Breast epithelium (tissue), 3 donors: ENCODE measurements at regions not wholly inside any gene's neighbourhood (a gene's known extent, or its start where the extent isn't known, plus 50 kb on each side); places are given as distances from the start of the nearest gene placed in this dataset.

Source experiments
- CTCF ChIP-seq, 3 donors: fragments of 450-650 bp; IDR thresholded peaks; one replicate each; pipeline ENCODE4 v1.5.1; 2016 to 2017; ENCODE audit warnings: antibody characterized with exemption in 3 of 3, mild to moderate bottlenecking in 3 of 3, moderate library complexity in 3 of 3
- POLR2AphosphoS5 ChIP-seq, 3 donors: sonication (generic); formaldehyde crosslinking; IDR thresholded peaks; one replicate each; pipeline ENCODE4 v1.6.1; 2017; ENCODE audit warnings: antibody characterized with exemption in 3 of 3

DNA sequence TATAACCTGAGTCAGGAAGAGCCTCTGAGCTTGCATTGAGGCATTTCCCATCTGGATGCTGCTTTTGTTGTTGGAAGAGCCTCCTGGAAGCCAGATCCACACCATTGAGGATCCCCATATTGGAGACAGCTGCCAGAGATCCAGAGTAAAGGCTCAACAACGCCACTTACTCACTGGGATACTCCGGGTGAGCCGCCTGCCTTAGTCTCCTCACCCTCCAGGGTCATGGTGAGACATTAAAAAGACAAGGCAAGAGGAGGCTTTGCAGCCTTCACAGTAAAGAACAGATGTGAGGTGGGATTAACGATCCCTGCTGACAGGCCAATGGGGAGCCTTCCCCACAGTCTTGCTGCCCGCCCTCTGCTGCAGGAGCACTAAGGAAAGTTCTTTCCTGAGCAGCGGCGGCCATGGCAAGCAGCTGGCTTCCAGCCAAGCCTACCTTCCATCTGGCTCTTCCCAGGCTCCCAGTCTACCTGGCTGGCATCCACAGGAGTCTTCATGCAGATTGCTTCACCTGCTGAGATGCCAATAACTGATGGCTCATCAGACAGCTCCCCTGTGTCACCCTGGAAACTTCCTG, 198.5 kb downstream of the CYLD start:
- TF ChIP-seq CTCF (IDR thresholded peaks at IDR 0.05) (no peak), POLR2AphosphoS5 (IDR thresholded peaks at IDR 0.05) (no peak)
